Mesothelial cell of epicardium (in vitro differentiated cells): ENCODE measurements at regions not wholly inside any gene's neighbourhood (a gene's known extent, or its start where the extent isn't known, plus 50 kb on each side); places are given as distances from the start of the nearest gene placed in this dataset.

ENCODE experiments used
- DNase-seq, 2 experiments: peaks; one replicate each; pipeline ENCODE4 v3.0.0; 2021; ENCODE audit warnings: low spot score in 2 of 2; ENCODE audit not compliant: unreplicated experiment in 2 of 2
- H3K27ac Mint-ChIP-seq: 2 replicates; pipeline ENCODE4 v1.8.0; 2021; ENCODE audit warnings: mixed read lengths
- H3K27me3 Mint-ChIP-seq: 2 replicates; pipeline ENCODE4 v1.8.0; 2021; ENCODE audit warnings: low read depth, mixed read lengths
- H3K36me3 Mint-ChIP-seq: 2 replicates; pipeline ENCODE4 v1.8.0; 2021; ENCODE audit warnings: mixed read lengths
- H3K4me1 Mint-ChIP-seq: 2 replicates; pipeline ENCODE4 v1.8.0; 2021; ENCODE audit warnings: mixed read lengths
- H3K4me3 Mint-ChIP-seq: 2 replicates; pipeline ENCODE4 v1.8.0; 2021; ENCODE audit warnings: mild to moderate bottlenecking, moderate library complexity, mixed read lengths
- H3K9me3 Mint-ChIP-seq: 2 replicates; pipeline ENCODE4 v1.8.0; 2021; ENCODE audit warnings: mixed read lengths
- CTCF ChIP-seq: fragments of 200-600 bp; sonication (generic); IDR thresholded peaks from one replicate; pipeline ENCODE4 v1.5.0; 2021; ENCODE audit warnings: antibody characterized with exemption; ENCODE audit not compliant: unreplicated experiment

- Mint-ChIP-seq H3K9me3 (peaks cover 3% of the 10 kb centered on the region), H3K27me3 (no peaks in the 10 kb centered on the region), H3K4me1 (peaks cover 8% of the 10 kb centered on the region), H3K36me3 (no peaks in the 10 kb centered on the region), H3K4me3 (no peak overlapping the region), H3K27ac (no peak overlapping the region)
- no peak for TF ChIP-seq CTCF
- DNase-seq: no peak
Observed at GRCh38 chr2:216915557-216916150, 55.8 kb upstream of the TNP1 start.

- Mint-ChIP-seq H3K4me3 (no peak overlapping the region), H3K36me3 (no peaks in the 10 kb centered on the region), H3K27me3 (no peaks in the 10 kb centered on the region), H3K4me1 (peaks cover 8% of the 10 kb centered on the region), H3K27ac (no peak overlapping the region), H3K9me3 (peaks cover 3% of the 10 kb centered on the region)
- TF ChIP-seq CTCF: no peak
- no peak for DNase-seq
Observed at GRCh38 chr2:216914491-216914890, 54.6 kb upstream of the TNP1 start.

- Mint-ChIP-seq H3K36me3 (no peaks in the 10 kb centered on the region), H3K9me3 (peaks cover 3% of the 10 kb centered on the region), H3K27me3 (no peaks in the 10 kb centered on the region), H3K4me1 (no peaks in the 10 kb centered on the region), H3K4me3 (no peak overlapping the region), H3K27ac (no peak overlapping the region)
- no peak for TF ChIP-seq CTCF
- DNase-seq: no peak
Observed at GRCh38 chr2:216911886-216912285, 52.0 kb upstream of the TNP1 start.

GRCh38 chr2:216911008-216911407, 51.1 kb upstream of the TNP1 start:
- Mint-ChIP-seq H3K27me3 (no peaks in the 10 kb centered on the region), H3K27ac (no peak overlapping the region), H3K9me3 (peaks cover 3% of the 10 kb centered on the region), H3K36me3 (no peaks in the 10 kb centered on the region), H3K4me1 (no peaks in the 10 kb centered on the region), H3K4me3 (no peak overlapping the region)
- TF ChIP-seq CTCF: no peak
- no peak for DNase-seq

- Mint-ChIP-seq H3K27me3 (no peaks in the 10 kb centered on the region), H3K27ac (no peak overlapping the region), H3K4me3 (no peak overlapping the region), H3K9me3 (peaks cover 3% of the 10 kb centered on the region), H3K4me1 (no peaks in the 10 kb centered on the region), H3K36me3 (no peaks in the 10 kb centered on the region)
- TF ChIP-seq CTCF: no peak
- no peak for DNase-seq
Observed at GRCh38 chr2:216909541-216910210, 49.8 kb upstream of the TNP1 start.
